K562 (cell line): ENCODE measurements at regions not wholly inside any gene's neighbourhood (a gene's known extent, or its start where the extent isn't known, plus 50 kb on each side); places are given as distances from the start of the nearest gene placed in this dataset.

Source experiments
- BCLAF1 ChIP-seq, 2 experiments: fragments of 450-650 bp in 1 of 2; IDR thresholded peaks; 2 replicates each; pipeline ENCODE4 v1.6.1; 2011 to 2017; ENCODE audit warnings: low read depth in 2 of 2, antibody characterized with exemption in 1 of 2, borderline replicate concordance in 1 of 2, low read length in 1 of 2, mild to moderate bottlenecking in 1 of 2, mixed read lengths in 1 of 2; ENCODE audit not compliant: control insufficient read depth in 1 of 2
- BRCA1 ChIP-seq, 2 experiments: fragments of 450-650 bp in 1 of 2; sonication (generic) in 1 of 2; formaldehyde crosslinking in 1 of 2; IDR thresholded peaks; 2 replicates each; pipeline versions ENCODE4 v1.5.0 to v1.6.1; 2017 to 2020; ENCODE audit warnings: mild to moderate bottlenecking in 1 of 2, missing genetic modification reagents in 1 of 2
- EP300 ChIP-seq: IDR thresholded peaks from 2 replicates; pipeline ENCODE4 v1.6.1; 2012; ENCODE audit warnings: low read length, improper control_type of control experiment
- EZH2 ChIP-seq: IDR thresholded peaks from 2 replicates; pipeline ENCODE4 v1.6.1; 2012; ENCODE audit warnings: low read depth, mild to moderate bottlenecking, inconsistent platforms, low read length, borderline replicate concordance
- MAFK ChIP-seq: IDR thresholded peaks from 2 replicates; pipeline ENCODE4 v1.6.1; 2011; ENCODE audit warnings: low read length, improper control_type of control experiment
- SOX6 ChIP-seq: fragments of 450-650 bp; IDR thresholded peaks from 2 replicates; pipeline ENCODE4 v1.6.1; 2014; ENCODE audit warnings: mild to moderate bottlenecking
- USF1 ChIP-seq: sonication (generic); formaldehyde crosslinking; IDR thresholded peaks from 2 replicates; pipeline ENCODE4 v1.9.0; 2022; ENCODE audit warnings: mild to moderate bottlenecking, missing genetic modification reagents
- ZNF12 ChIP-seq: sonication (generic); formaldehyde crosslinking; IDR thresholded peaks from 2 replicates; pipeline ENCODE4 v1.4.0; 2020; ENCODE audit warnings: mild to moderate bottlenecking, missing genetic modification reagents

- no peak for TF ChIP-seq MAFK
- no peak for TF ChIP-seq USF1 (CRISPR knock-in tag)
- no peak for TF ChIP-seq EZH2
- TF ChIP-seq ZNF12 (CRISPR knock-in tag) = no peak
- no peak for TF ChIP-seq BRCA1 (IDR thresholded peaks at IDR 0.05)
- no peak for TF ChIP-seq BRCA1 (CRISPR knock-in tag; IDR thresholded peaks at IDR 0.05)
- no peak for TF ChIP-seq BCLAF1 (IDR thresholded peaks at IDR 0.05; ENCODE audit: borderline replicate concordance in 1 of 2, control insufficient read depth in 1 of 2, low read depth in 2 of 2, low read length in 1 of 2)
- TF ChIP-seq SOX6 = no peak
- no peak for TF ChIP-seq EP300
Measured at GRCh38 chr1:162928141-162928540, 67.2 kb upstream of the CCDC190 start.
